ENCODE measurements at regions not wholly inside any gene's neighbourhood (a gene's known extent, or its start where the extent isn't known, plus 50 kb on each side); places are given as distances from the start of the nearest gene placed in this dataset.
A peak's percentile ranks its signal among the peaks of the same experiment; 100 is the strongest.

DNA sequence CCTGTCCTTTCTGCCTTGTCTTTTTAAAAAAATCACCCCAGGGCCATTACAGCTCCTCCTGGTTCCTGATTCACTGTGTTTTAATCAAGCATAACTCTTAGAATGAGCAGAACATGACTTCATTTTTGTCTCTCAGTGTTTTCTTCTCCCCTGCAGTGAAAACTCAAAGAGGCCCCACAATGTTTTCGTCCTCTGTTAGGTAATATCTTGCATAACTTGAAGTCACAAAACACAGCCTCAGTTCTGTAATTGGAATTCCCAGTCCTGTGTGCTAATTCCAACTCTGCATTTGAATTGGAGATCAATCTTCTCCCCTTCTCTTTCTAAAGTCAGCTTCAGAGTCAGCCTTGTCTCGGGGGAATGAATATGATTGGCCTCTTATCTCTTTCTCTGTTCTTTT lies 186.5 kb upstream of the NAV2 start:
- Histone ChIP-seq H3K4me3 (no peak overlapping the region), H3K27ac (no peak overlapping the region), H3K27me3 (no peaks in the 10 kb centered on the region), H3K4me1 (no peaks in the 10 kb centered on the region), H3K36me3 (no peaks in the 10 kb centered on the region), H3K9me3 (no peaks in the 10 kb centered on the region)
- TF ChIP-seq POLR2AphosphoS5 (IDR thresholded peaks at IDR 0.05) = no peak
- TF ChIP-seq POLR2A (IDR thresholded peaks at IDR 0.05) = no peak
- no peak for TF ChIP-seq EP300 (IDR thresholded peaks at IDR 0.05)
- TF ChIP-seq, protein P1, sequence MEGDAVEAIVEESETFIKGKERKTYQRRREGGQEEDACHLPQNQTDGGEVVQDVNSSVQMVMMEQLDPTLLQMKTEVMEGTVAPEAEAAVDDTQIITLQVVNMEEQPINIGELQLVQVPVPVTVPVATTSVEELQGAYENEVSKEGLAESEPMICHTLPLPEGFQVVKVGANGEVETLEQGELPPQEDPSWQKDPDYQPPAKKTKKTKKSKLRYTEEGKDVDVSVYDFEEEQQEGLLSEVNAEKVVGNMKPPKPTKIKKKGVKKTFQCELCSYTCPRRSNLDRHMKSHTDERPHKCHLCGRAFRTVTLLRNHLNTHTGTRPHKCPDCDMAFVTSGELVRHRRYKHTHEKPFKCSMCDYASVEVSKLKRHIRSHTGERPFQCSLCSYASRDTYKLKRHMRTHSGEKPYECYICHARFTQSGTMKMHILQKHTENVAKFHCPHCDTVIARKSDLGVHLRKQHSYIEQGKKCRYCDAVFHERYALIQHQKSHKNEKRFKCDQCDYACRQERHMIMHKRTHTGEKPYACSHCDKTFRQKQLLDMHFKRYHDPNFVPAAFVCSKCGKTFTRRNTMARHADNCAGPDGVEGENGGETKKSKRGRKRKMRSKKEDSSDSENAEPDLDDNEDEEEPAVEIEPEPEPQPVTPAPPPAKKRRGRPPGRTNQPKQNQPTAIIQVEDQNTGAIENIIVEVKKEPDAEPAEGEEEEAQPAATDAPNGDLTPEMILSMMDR (IDR thresholded peaks at IDR 0.05) = no peak
- DNase-seq (no peak), ATAC-seq (ENCODE audit: low FRiP score in 2 of 2) (peak in 1 of 2 donors; percentile 23)
- 76 to 87% methylated on average over 2 of the region's 2 CpGs for WGBS, 2 donors

DNA sequence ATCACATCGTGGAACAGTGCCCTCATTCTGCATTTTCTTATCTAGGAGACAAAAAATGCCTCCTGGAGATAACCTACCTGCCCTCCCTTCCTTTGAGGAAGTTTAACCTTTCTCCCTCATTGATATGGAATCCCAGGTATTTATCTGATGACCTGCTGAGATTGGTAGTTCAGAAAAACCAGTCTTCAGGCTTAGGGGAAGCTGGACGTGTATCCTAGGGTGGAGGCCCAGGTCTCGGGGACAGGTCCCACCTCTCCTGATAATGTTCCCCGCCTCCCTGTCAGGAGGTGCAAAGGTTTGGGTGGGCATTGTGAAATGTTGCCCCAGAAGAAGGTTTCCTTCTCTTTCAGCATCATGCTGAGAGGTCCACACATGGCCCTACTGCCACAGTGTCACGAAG lies 186.9 kb upstream of the NAV2 start:
- 69 to 81% methylated on average over 5 of the region's 5 CpGs for WGBS, 2 donors

DNA sequence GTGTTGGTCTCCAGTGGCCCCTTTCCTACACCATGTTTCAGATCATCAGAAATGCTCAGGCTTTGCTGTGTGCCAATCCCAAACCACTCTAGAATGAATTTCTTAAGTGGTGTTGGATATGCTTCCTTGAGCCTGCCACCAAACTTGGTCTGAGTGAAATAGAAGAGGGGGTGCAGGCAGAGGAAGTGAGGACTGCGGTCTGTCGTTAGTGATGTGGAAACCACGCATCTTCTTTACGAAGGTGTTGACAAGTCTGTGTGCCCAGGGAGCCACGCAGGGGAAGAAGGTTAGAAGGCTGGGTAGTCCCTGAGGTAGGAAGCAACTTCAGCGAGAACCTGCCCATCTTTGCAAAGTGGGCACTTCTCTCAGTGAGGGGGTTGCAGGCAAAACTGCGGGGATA lies 187.4 kb upstream of the NAV2 start:
- no peaks in the 10 kb centered on the region for H3K27me3 ChIP-seq
- 75 to 80% methylated on average over 7 of the region's 7 CpGs for WGBS, 2 donors
- TF ChIP-seq, protein P1 (IDR thresholded peaks at IDR 0.05) = no peak
- no peak for TF ChIP-seq POLR2AphosphoS5 (IDR thresholded peaks at IDR 0.05)
- no peaks in the 10 kb centered on the region for H3K36me3 ChIP-seq
- no peak for ATAC-seq (ENCODE audit: low FRiP score in 2 of 2)
- H3K9me3 ChIP-seq = no peaks in the 10 kb centered on the region
- H3K27ac ChIP-seq = no peak overlapping the region
- DNase-seq = no peak
- no peaks in the 10 kb centered on the region for H3K4me1 ChIP-seq
- H3K4me3 ChIP-seq = no peak overlapping the region

More for the DNA sequence above, 186.9 kb upstream of the NAV2 start:
- TF ChIP-seq EP300 (IDR thresholded peaks at IDR 0.05) (no peak), POLR2AphosphoS5 (IDR thresholded peaks at IDR 0.05) (no peak), POLR2A (IDR thresholded peaks at IDR 0.05) (no peak)
- TF ChIP-seq, protein P1 (IDR thresholded peaks at IDR 0.05) = no peak
- Histone ChIP-seq H3K9me3 (no peaks in the 10 kb centered on the region), H3K4me1 (no peaks in the 10 kb centered on the region), H3K36me3 (no peaks in the 10 kb centered on the region), H3K27me3 (no peaks in the 10 kb centered on the region), H3K4me3 (no peak overlapping the region), H3K27ac (no peak overlapping the region)
- no peak for DNase-seq
- ATAC-seq (ENCODE audit: low FRiP score in 2 of 2) = no peak

DNA sequence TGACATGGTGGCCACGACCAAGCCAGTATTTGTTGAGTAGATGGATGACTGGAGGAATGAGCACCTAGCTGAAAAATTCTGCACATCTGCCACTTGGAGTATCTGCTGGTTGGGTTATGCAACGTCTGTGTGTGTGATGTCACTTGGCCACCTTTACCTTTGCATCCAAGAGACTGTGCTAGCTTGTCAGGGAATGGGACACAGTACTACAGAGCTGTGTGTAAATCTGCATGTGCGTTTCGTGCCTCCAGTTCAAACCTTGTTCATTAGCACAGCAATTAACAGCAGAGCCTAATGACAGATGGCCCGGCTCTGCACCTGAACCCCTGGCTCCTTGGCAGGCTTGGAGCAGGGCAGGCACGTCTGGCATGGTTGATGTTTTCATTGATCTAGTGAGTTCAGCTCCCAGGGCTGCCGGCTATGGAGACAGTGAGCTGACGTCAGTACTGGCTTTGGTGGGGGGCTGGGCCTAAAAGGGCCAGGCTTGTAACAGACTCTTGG lies 188.4 kb upstream of the NAV2 start:
- 56 to 65% methylated on average over 3 to 8 of the region's 8 CpGs for WGBS, 2 donors
- TF ChIP-seq POLR2A (IDR thresholded peaks at IDR 0.05) (no peak), EP300 (IDR thresholded peaks at IDR 0.05) (no peak), POLR2AphosphoS5 (IDR thresholded peaks at IDR 0.05) (no peak)
- TF ChIP-seq, protein P1 (IDR thresholded peaks at IDR 0.05) = no peak
- no peak for DNase-seq
- no peaks in the 10 kb centered on the region for H3K27me3 ChIP-seq
- no peaks in the 10 kb centered on the region for H3K36me3 ChIP-seq
- H3K9me3 ChIP-seq = no peaks in the 10 kb centered on the region
- no peaks in the 10 kb centered on the region for H3K4me1 ChIP-seq
- no peak overlapping the region for H3K4me3 ChIP-seq
- H3K27ac ChIP-seq = no peak overlapping the region
- no peak for ATAC-seq (ENCODE audit: low FRiP score in 2 of 2)

DNA sequence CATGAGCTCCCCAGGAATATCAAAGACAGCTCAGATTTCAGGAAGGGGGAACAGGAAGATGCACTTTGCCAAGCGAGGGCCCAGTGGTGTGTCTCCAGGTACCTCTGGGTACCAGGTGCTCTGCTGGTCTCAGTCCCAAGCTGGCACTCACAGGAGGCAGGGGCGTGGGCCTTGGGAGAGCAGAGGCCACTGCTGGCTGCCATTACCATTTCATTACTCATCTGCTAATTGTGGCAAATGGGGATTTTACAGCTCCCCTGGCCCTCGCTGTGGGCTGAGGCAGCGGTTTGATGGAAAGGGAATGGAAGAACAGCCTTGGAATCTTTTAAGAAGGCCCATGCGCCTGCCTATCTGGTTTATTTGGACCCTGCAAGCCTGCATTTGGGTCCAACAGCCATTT lies 192.0 kb upstream of the NAV2 start:
- TF ChIP-seq POLR2AphosphoS5 (IDR thresholded peaks at IDR 0.05) (no peak), POLR2A (IDR thresholded peaks at IDR 0.05) (no peak), EP300 (IDR thresholded peaks at IDR 0.05) (no peak)
- TF ChIP-seq, protein P1 (IDR thresholded peaks at IDR 0.05) = no peak
- Histone ChIP-seq H3K4me1 (no peaks in the 10 kb centered on the region), H3K36me3 (no peaks in the 10 kb centered on the region), H3K4me3 (no peak overlapping the region), H3K27ac (no peak overlapping the region), H3K27me3 (no peaks in the 10 kb centered on the region), H3K9me3 (no peaks in the 10 kb centered on the region)
- DNase-seq (peak in 1 of 2 donors; percentile 11), ATAC-seq (ENCODE audit: low FRiP score in 2 of 2) (no peak)
- WGBS, 2 donors = 84 to 100% methylated on average over 1 to 5 of the region's 5 CpGs

Data from upper lobe of left lung (tissue), 6 donors.